ENCODE measurements at regions not wholly inside any gene's neighbourhood (a gene's known extent, or its start where the extent isn't known, plus 50 kb on each side); places are given as distances from the start of the nearest gene placed in this dataset.

DNA sequence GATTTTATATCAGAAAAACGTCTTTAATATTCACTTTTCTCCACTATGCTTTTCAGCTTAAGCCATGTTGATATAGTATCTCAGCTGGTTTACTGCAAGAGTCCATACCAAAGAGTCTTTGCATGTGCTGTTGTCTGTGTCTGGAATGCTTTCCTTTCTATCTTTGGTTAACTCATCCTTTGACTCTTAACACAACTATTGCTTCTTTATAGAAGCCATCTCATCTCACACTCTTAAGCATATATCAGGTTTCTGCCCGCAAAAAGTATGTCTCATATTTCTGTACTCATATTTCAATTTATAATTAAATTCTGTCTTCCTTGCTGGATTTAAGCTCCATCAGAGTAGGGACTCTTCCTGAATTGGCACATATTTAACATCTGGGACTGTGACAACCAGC, 220.9 kb upstream of the KCNK2 start:
- Histone ChIP-seq H3K4me2 (ENCODE audit: low read depth, low read length) (peak overlapping the region; percentile 44; the same call in 1 of the 2 replicates), H4K8ac (ENCODE audit: low read depth in 2 of 2, low read length in 2 of 2) (peak overlapping the region; percentile 10 to 65; a peak in 1 of 4 replicates), H3K27me3 (ENCODE audit: control insufficient read depth, insufficient read depth, low read length) (no peaks in the 10 kb centered on the region), H4K20me1 (ENCODE audit: insufficient read depth, low read length) (no peaks in the 10 kb centered on the region), H3K23ac (ENCODE audit: low read depth, low read length) (no peak overlapping the region), H3K4ac (ENCODE audit: low read depth, low read length) (peak overlapping the region; percentile 34; the same call in 1 of the 2 replicates), H3K36me3 (ENCODE audit: control insufficient read depth, insufficient read depth, low read length) (no peaks in the 10 kb centered on the region), H3K9ac (ENCODE audit: low read depth, low read length) (no peak overlapping the region), H3K56ac (ENCODE audit: extremely low read depth, insufficient read depth, low read length) (no peak overlapping the region), H3K4me3 (ENCODE audit: insufficient read depth, low read depth, low read length) (no peak overlapping the region), H3K18ac (ENCODE audit: low read depth, low read length) (peak overlapping the region; percentile 75; the same call in 1 of the 2 replicates), H2AK9ac (replicated peaks; ENCODE audit: low read depth, low read length, poor library complexity) (no peak overlapping the region), H3K4me1 (ENCODE audit: control insufficient read depth, insufficient read depth, low read length) (peaks cover 4% of the 10 kb centered on the region; the same call in 1 of the 2 replicates), H2AK5ac (ENCODE audit: low read depth, low read length) (no peak overlapping the region), H3K9me3 (ENCODE audit: control insufficient read depth, insufficient read depth, low read length) (no peaks in the 10 kb centered on the region), H3K27ac (ENCODE audit: insufficient read depth, low read length) (no peak overlapping the region), H4K91ac (ENCODE audit: insufficient read depth, low read depth, low read length) (no peak overlapping the region), H3K9me1 (ENCODE audit: insufficient read depth, low read length) (peaks cover 4% of the 10 kb centered on the region; the same call in 1 of the 2 replicates), H2BK120ac (ENCODE audit: low read depth, low read length) (peak overlapping the region; percentile 42; the same call in 1 of the 2 replicates), H2BK20ac (ENCODE audit: low read depth, low read length) (peak overlapping the region; percentile 50; the same call in 1 of the 2 replicates), H3K79me1 (ENCODE audit: low read depth in 1 of 2, low read length in 2 of 2) (no peaks in the 10 kb centered on the region), H4K5ac (ENCODE audit: low read depth, low read length) (peak overlapping the region; percentile 94; the same call in 1 of the 2 replicates), H2BK15ac (ENCODE audit: low read depth, low read length) (no peak overlapping the region), H2BK5ac (ENCODE audit: low read depth, low read length, poor library complexity, severe bottlenecking) (peak overlapping the region; percentile 89), H3K14ac (replicated peaks; ENCODE audit: low read depth, low read length) (no peak overlapping the region), H2AFZ (replicated peaks; ENCODE audit: low read length, poor library complexity) (no peak overlapping the region)
- in situ Hi-C loops (cut with MboI; ENCODE audit: low sequenced_read_pairs) = no loop called here
- CTCF ChIA-PET = no interaction called here
- BruUV-seq (replicated peaks) = no TSS peak
- TF ChIP-seq BHLHE40 (IDR thresholded peaks at IDR 0.05; ENCODE audit: low read depth, low read length) (peak; percentile 79; the same call in 1 of the 2 replicates), MAZ (IDR thresholded peaks at IDR 0.05; ENCODE audit: borderline replicate concordance, low read depth, low read length) (no peak)
- ATAC-seq (ENCODE audit: low read depth) (peak; percentile 87), DNase-seq (peak; percentile 77)
- intact Hi-C loops (cut with micrococcal nuclease) = no loop called here
- no CpG with 5 or more reads among the region's 2 CpGs for WGBS, 2 experiments (ENCODE audit: extremely low coverage in 2 of 2, insufficient read length in 1 of 2)
- dilution Hi-C loops (cut with HindIII; ENCODE audit: low sequenced_read_pairs, unreplicated experiment) = no loop called here
- POLR2A ChIA-PET (ENCODE audit: unreplicated experiment) = no interaction called here

Measured in IMR-90 (cell line).